Lower lobe of right lung (tissue), 2 donors: ENCODE measurements at regions not wholly inside any gene's neighbourhood (a gene's known extent, or its start where the extent isn't known, plus 50 kb on each side); places are given as distances from the start of the nearest gene placed in this dataset.
"Not testable (repeated sequence)": the region's sequence is repeated elsewhere in the genome, so short reads cannot be mapped to it uniquely, and the experiment has no call there.

Experiments used
- ATAC-seq, 2 donors: fragments of 200-7000 bp; cut with Tn5 transposase; one replicate each; pipeline ENCODE4 v1.9.1; 2020 to 2022; ENCODE audit warnings: mild to moderate bottlenecking in 2 of 2, moderate library complexity in 2 of 2
- DNase-seq: peaks from one replicate; pipeline ENCODE4 v3.0.0-alpha.2; 2020
- H3K27ac ChIP-seq: fragments of 200-600 bp; one replicate; pipeline ENCODE4 v1.8.0; 2022
- H3K27me3 ChIP-seq: fragments of 200-600 bp; one replicate; pipeline ENCODE4 v1.8.0; 2022; ENCODE audit warnings: low read depth
- H3K36me3 ChIP-seq: fragments of 200-600 bp; one replicate; pipeline ENCODE4 v1.8.0; 2022; ENCODE audit warnings: mild to moderate bottlenecking
- H3K4me1 ChIP-seq: fragments of 200-600 bp; one replicate; pipeline ENCODE4 v1.8.0; 2022
- H3K4me3 ChIP-seq: fragments of 200-600 bp; one replicate; pipeline ENCODE4 v1.8.0; 2022; ENCODE audit warnings: mild to moderate bottlenecking
- H3K9me3 ChIP-seq: fragments of 200-600 bp; one replicate; pipeline ENCODE4 v1.8.0; 2022
- intact Hi-C: fragments of 100-400 bp; cut with DNase I; formaldehyde crosslinking; loops from one replicate; pipeline ENCODE4 v1.11.0; 2022
- TF ChIP-seq, protein P1 (sequence below): fragments of 200-600 bp; IDR thresholded peaks from one replicate; pipeline ENCODE4 v1.8.0; 2022; ENCODE audit warnings: antibody characterized with exemption, mild to moderate bottlenecking
- donor health status: DM: no; HTN: yes; CAD: no; lungs with severe emphysema.

DNA sequence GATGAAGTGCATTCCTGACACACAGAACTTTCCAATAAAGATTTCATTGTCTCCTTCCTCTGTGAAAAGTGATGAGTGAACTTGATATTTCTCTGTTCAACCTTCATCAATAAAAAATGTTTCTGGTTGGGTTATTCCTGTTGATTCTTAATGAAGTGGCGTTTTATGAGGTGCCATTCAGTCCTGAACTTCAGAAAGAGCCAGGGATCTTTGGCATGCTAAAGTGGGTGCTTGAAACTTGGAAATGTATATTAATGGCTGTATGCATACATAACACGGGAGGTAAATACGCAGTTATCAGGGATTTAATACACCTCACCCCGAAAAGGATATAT is 151.6 kb downstream of the ACTR3B start:
- Histone ChIP-seq H3K4me1 (no peaks in the 10 kb centered on the region), H3K36me3 (no peaks in the 10 kb centered on the region), H3K4me3 (no peak overlapping the region), H3K27ac (no peak overlapping the region), H3K9me3 (no peaks in the 10 kb centered on the region), H3K27me3 (no peaks in the 10 kb centered on the region)
- DNase-seq (no peak), ATAC-seq (no peak)
- TF ChIP-seq, protein P1, sequence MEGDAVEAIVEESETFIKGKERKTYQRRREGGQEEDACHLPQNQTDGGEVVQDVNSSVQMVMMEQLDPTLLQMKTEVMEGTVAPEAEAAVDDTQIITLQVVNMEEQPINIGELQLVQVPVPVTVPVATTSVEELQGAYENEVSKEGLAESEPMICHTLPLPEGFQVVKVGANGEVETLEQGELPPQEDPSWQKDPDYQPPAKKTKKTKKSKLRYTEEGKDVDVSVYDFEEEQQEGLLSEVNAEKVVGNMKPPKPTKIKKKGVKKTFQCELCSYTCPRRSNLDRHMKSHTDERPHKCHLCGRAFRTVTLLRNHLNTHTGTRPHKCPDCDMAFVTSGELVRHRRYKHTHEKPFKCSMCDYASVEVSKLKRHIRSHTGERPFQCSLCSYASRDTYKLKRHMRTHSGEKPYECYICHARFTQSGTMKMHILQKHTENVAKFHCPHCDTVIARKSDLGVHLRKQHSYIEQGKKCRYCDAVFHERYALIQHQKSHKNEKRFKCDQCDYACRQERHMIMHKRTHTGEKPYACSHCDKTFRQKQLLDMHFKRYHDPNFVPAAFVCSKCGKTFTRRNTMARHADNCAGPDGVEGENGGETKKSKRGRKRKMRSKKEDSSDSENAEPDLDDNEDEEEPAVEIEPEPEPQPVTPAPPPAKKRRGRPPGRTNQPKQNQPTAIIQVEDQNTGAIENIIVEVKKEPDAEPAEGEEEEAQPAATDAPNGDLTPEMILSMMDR = no peak
- intact Hi-C loops = no loop called here

DNA sequence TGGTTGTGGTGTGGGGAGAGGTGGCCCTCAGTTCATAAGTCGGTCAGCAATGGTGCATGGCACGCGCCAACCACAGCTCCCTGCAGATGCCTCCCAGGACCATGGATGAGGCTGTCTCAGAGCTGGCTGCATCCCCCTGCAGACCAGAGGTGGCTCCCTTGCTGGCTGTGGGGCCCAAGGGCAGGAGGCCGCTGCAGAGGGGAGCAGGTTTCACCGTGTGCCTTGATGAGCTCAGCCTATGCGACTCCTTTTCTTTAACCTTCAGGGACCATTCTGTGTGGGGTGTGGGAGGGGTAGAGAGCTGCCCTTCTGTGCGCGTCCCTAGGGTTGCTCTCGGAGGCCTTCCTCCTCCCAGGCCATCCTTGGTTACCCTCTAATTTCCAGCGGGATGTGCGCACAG is 152.4 kb downstream of the ACTR3B start:
- no peak for ATAC-seq
- no peak overlapping the region for H3K4me3 ChIP-seq
- intact Hi-C loops = no loop called here

DNA sequence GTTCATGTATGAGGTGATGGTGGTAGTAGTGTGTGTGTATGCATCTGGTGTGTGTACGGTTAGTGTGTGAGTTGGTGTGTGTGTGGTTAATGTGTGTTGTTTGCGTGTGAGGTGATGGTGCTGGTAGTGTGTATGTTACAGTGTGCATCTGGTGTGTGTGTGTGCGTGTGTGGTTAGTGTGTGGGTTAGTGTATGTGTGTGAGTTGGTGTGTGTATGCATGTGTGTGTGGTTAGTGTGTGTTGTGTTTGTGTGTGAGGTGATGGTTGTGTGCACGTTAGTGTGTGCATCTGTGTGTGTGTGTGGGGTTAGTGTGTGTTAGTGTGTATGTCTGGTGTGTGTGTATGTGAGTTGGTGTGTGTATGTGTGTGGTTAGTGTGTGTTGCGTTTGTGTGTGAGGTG is 153.0 kb downstream of the ACTR3B start:
- Histone ChIP-seq H3K9me3 (no peaks in the 10 kb centered on the region), H3K27ac (no peak overlapping the region), H3K36me3 (no peaks in the 10 kb centered on the region), H3K4me3 (no peak overlapping the region), H3K27me3 (no peaks in the 10 kb centered on the region), H3K4me1 (no peaks in the 10 kb centered on the region)
- TF ChIP-seq, protein P1 = no peak
- ATAC-seq (no peak), DNase-seq (no peak)
- intact Hi-C loops = no loop called here

More for the DNA sequence above, 152.4 kb downstream of the ACTR3B start:
- no peak overlapping the region for H3K27ac ChIP-seq
- H3K9me3 ChIP-seq = no peaks in the 10 kb centered on the region
- no peaks in the 10 kb centered on the region for H3K36me3 ChIP-seq
- no peak for DNase-seq
- no peaks in the 10 kb centered on the region for H3K4me1 ChIP-seq
- TF ChIP-seq, protein P1 = no peak
- no peaks in the 10 kb centered on the region for H3K27me3 ChIP-seq

DNA sequence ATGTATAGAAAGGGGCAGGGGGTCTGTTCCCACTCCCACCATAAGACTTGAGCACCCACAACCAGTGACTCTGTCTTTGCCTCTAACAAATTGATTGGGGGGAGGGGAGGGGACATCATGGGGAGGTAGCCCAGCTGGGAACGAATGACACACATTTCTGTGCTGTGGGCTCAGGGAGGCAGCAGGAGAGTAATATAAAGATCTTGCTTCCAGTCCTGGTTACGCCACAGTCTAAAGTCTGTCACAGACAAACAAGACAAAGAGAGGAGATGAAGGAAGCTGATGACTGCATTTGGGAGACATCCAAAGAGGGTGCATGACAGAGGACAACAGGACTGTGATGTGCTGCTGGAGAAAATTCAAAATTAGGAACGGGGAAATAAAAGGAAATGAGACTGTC is 153.9 kb downstream of the ACTR3B start:
- H3K4me1 ChIP-seq = no peaks in the 10 kb centered on the region
- DNase-seq (no peak), ATAC-seq (no peak)
- intact Hi-C loops = no loop called here
- no peaks in the 10 kb centered on the region for H3K27me3 ChIP-seq
- H3K36me3 ChIP-seq = no peaks in the 10 kb centered on the region
- TF ChIP-seq, protein P1 = no peak
- H3K4me3 ChIP-seq = no peak overlapping the region
- no peak overlapping the region for H3K27ac ChIP-seq
- H3K9me3 ChIP-seq = no peaks in the 10 kb centered on the region

DNA sequence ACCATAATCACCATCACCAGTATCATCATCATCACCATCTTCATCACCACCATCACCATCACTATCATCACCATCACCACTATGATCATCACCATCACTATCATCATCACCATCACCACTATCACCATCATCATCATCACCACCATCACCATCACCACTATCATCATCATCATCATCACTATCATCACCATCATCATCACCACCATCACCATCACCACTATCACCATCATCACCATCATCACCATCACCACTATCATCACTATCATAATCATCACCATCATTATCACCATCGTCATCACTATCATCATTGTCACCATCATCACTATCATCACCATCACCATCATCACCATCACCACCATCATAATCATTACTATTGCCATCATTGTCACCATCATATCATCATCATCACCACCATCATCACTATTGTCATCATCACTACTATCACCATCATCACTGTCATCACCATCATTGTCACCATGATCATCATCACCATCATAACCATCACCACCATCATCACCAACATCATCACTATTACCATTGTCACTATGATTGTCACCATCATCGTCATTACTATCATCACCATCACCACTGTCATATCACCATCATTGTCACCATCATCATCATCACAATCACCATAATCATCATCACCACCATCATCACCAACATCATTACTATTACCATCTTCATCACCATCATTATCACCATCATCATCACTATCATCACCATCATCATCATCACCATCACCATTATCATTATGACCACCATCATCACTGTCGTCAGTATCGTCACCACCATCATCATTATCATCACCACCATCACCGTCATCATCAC is 154.7 kb downstream of the ACTR3B start:
- Histone ChIP-seq H3K9me3 (no peaks in the 10 kb centered on the region), H3K4me3 (no peak overlapping the region), H3K36me3 (no peaks in the 10 kb centered on the region), H3K27ac (no peak overlapping the region), H3K27me3 (no peaks in the 10 kb centered on the region), H3K4me1 (no peaks in the 10 kb centered on the region)
- TF ChIP-seq, protein P1 = no peak
- no peak for ATAC-seq
- intact Hi-C loops = no loop called here
- no peak for DNase-seq

DNA sequence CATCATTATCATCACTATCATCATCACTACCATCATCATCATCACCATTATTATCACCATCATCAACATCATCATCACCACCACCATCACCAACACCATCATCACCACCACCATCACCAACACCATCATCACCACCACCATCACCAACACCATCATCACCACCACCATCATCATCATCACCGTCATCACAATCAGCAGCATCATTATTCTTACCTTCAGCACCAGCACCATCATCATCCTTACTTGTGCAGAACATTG is 155.2 kb downstream of the ACTR3B start:
- intact Hi-C loops, DNase-seq, H3K9me3 ChIP-seq, H3K4me3 ChIP-seq, H3K4me1 ChIP-seq, ATAC-seq, H3K27ac ChIP-seq, H3K27me3 ChIP-seq, H3K36me3 ChIP-seq: not testable (repeated sequence)
